CD4-positive, alpha-beta T cell treated with Interleukin-15 for 4 hours (primary cell): ENCODE measurements at regions not wholly inside any gene's neighbourhood (a gene's known extent, or its start where the extent isn't known, plus 50 kb on each side); places are given as distances from the start of the nearest gene placed in this dataset.
"Not testable (repeated sequence)": the region's sequence is repeated elsewhere in the genome, so short reads cannot be mapped to it uniquely, and the experiment has no call there.

Experiments used
- DNase-seq: peaks from one replicate; pipeline ENCODE4 v3.0.0-alpha.2; 2020; ENCODE audit warnings: low spot score

DNA sequence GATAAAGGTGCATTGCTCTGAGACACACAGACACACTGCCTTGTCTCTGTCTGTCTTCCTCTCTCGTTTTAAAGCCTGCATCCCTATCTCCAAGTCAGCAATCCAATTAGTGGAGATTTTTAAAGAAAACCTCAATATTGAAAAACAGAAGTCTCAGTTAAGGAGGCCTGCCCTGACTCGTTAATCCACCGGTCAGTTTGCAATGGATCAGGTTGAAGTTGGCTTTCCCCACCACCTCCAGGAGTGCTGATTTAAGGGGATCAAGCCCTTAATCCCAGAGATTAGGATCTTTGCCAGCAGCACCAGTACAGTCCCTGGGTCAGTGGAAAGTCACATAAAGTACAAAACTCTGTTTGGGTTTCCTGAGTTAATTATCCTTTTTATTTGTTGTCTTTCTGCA lies 271.1 kb upstream of the ASIC2 start:
- DNase-seq: no peak

DNA sequence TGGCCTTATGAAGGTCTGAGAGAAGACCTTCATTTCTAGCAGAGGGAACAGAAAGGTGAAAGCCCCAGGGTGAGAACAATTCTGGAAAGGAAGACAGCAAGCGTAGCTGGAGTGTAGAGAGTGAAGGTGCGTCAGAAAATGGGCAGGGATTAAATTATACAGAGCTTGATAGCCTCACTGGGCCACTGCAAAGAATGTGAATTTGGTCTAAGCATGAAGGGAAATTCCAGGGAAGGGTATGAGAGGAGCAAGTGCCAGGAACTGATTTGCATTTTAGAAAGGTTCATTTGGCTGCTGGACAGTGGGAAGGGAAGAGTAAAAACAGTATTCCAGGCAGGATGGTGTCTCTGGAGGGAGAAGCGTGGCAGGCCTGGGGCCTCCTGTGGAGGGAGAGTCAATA lies 274.1 kb upstream of the ASIC2 start:
- DNase-seq: no peak

DNA sequence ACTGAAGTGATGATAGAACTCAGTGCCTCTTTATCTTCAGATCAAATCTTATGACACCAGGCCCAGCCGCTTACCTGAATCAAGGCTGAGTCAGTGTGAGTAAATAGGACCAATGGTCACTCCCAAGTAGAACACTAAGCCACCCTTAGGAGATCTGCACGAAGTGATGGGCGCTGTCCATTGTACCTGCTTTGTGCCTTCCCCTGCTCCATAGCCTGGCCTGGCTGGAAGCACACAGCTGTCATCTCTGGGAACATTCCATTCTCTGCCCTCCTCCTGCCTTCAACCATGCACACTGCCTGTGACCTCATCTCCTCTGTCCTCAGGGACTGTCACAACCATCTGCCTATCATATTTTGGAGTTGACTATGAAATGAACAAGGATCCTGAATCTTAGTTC lies 279.5 kb upstream of the ASIC2 start:
- DNase-seq: no peak

DNA sequence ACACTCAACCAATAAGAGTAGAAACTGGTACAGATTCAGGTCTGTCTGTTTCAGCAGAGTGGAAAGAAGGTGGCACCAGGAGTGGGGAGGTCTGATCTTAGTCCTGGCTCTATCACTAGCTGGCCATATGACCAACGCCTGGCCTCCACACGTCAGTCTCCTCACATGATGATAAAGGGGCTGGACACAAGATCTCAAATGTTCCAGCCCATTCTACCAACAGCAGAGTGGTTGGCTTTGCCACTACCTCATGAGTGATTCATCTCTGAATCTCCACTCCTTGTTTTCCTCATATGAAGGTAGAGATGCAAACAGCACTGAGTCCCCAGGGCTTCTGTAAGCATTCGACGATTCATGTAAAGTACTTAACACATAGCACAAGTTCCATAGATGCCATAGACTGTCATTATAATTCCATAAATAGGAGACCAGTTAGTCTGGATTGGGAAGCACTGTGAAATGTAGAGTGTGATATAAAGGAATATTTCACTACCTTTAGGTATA lies 281.9 kb upstream of the ASIC2 start:
- DNase-seq: no peak

DNA sequence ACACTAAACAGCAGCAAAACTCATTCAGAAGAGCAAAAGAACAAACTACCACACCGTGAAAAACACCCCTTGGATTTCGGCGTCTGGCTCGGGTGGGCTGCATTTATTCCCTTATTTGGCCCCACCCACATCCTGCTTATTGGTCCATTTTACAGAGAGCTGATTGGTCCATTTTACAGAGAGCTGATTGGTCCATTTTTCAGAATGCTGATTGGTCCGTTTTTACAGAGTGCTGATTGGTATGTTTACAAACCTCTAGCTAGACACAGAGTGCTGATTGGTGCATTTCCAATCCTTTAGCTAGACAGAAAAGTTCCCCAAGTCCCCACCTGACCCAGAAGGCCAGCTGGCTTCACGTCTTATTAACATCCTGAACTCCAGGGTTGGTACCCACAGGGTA lies 286.6 kb upstream of the ASIC2 start:
- not testable (repeated sequence) for DNase-seq

DNA sequence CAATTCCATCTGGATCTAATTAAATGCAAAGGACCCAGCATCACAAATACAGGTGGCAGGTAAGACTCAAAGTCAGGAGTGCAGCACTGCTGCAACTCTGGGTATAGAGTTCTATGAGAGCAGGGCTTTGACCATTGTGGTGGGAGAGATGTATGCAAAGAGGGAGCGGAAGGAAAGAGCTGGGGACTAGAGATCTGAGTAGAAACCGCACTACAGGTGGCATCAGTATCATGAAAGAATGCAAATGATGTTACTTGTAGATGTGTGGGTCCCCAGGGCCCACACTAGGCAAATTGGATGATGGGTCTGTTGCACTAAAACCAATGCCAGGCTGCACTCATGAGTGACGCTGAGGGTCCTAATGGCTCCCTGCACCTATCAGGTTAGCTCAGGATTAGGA lies 287.1 kb upstream of the ASIC2 start:
- no peak for DNase-seq

DNA sequence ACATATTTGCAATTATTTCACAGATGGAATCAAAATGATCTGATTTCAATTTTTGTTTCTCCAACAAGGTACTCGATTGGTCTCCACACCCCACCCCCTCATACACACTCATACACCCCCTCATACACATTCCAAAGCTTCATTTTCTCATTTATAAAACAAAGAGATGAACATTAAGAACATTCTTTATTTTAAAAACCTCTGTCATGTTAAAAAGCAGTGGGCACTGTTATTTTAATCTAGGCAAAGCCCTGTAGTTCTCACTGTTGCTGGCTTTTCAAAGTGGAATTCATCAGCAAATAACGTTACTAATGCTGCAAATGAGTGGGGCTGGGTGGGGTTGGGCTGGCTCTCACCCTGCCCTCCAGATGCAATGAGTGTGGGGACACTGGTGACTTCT lies 289.6 kb upstream of the ASIC2 start:
- no peak for DNase-seq

DNA sequence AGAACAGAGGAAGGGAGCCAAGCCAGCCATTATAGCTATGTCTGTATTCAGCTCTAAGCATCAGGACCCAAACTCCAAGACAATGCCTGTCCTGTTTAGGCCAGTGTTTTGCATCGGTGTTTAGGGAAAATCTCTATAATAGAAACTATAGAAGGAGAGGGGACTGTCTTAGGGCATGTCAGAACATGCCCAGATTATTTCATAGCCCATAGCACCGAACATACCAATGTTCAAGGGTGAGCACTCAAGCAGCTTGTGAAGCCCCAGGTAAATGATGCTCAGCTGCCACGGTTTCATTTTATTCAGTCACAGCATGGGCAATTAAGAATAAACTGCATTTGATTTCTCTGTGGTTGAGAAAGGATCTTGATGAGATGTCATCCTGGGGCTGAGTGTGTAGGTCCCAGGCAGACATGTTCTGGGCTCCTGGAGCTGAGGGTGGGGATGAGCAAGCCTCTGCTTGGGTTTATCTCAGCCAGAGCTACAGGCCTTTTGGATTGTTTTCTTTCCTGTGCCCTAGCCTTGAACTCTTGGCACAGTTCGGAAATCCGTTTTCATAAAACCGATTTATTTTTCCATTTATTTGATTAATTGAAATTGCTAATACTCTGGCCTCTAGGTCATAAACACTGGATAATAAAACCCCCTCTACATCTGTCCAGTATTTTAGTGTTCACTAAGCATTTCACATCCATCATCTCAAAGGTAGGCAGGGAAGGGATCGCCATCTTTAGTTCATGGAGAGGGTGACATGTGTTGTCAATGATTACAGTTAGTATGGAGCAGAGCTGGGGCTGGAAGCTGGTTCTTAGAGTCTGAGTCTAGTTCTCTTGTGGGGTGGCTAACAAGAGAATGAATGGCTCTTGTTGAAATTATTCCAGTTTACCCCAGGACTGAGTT lies 290.7 kb upstream of the ASIC2 start:
- DNase-seq: no peak

DNA sequence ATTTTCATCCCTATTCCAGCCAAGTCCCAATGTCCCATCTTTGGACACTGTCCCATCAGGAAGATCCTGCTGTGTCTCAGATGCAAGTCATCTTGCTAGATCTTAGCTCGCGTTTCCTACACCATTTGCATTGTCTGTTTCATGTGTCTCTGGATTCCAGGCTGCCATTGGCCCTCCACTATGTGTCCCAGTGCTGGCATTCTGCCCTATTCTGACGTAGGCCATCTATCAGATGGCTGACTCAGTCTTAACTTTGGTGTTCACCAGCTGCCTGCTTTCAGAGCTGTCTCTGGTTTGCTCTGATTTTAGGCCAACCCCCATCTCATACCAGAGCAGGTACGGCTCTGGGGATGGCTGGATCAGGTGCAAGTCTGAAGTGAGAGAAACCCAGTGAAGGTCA lies 300.9 kb upstream of the ASIC2 start:
- no peak for DNase-seq

DNA sequence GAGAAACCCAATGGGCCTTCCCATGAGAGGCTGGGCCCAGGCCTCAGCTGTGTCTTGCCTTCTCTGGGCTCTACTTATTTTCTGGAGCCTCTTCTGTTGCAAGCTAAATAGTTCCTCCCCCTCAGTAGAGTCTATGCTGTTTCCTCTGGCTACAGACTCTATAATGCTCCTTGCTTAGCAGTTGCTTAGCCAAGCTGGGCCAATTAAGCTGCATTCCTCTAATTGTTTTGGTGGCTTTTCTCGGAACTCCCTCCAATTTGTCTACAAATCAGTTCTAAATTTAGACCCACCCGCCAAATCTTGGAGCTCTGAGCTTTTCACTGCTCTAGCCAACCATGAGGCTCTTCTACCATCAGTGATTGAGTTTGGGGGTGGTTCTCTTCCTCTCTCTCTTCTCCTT lies 302.7 kb upstream of the ASIC2 start:
- DNase-seq: no peak

DNA sequence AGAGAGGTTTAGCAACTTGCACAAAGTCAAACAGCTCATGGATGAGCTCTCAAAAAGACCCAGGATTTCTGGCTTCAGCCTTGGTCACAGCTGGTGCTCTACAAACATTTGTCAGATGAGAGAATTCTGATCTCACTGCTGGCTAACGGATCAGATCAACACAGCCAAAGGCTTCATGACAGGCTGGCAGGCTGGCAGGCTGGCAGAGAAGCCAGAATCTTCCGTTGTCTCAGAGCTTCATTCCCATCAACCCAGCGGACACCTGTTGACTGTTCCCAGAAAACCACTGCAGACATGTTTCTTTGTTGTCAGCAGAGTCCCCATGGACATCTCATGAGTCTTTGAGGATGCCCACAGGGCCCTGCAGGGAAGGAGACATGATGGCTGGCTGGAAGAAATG lies 303.8 kb upstream of the ASIC2 start:
- DNase-seq: no peak

DNA sequence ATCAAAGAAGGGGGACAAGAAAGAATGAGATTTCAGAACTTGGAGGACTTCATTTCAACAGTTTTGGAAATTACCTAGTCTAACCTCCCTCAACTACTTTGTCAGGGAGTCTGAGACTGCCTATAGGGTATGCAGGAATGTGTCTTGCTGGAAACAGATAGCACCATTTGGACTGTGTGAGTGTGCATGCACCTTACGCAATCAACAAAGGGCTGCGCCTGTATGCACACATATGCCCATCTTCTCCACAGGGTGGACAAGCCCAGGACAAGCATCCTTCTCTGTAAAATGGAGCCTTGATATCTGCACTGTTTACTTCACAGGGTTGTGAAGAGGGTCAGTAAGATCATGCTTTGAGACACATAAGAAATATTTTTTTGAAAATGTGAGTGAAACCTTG lies 305.7 kb upstream of the ASIC2 start:
- no peak for DNase-seq

DNA sequence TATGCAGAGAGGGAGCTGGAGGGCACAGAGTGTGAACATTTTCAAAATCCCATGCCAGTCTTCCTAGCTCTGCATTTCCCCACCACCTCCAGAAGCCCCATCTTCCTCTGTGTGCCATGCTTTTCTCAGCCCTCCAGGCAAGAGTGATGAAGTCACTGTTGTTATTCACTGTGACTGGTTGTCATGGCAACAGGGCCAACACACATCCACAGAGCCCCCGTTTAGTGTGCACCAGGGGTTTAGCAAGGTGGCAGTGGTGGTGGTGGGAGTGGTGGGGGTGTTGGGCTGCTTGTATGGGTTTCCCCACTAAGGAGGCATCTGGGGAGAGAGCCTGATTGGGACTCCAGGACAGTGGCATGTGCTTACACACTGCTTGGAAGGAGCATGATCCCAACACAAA lies 309.9 kb upstream of the ASIC2 start:
- DNase-seq: no peak

DNA sequence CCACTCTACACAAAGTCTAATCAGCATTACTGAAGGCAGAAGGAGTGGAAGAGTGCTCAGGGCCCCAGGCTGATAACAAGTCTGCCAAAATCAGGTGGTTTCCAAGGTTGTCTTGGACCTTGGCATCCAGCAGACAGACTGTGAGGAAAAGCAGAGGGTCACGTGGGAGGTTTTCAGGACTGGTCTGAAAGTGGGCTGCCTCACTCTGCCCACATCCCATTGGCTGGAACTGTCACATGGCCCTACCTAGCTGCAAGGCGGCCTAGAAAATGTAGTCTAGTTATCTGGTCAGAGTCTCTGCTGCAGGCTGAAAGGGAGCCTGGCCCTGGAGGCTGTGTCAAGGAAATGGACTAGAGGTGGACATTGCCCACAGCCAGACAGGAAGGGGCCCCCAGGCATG lies 310.7 kb upstream of the ASIC2 start:
- DNase-seq: no peak

DNA sequence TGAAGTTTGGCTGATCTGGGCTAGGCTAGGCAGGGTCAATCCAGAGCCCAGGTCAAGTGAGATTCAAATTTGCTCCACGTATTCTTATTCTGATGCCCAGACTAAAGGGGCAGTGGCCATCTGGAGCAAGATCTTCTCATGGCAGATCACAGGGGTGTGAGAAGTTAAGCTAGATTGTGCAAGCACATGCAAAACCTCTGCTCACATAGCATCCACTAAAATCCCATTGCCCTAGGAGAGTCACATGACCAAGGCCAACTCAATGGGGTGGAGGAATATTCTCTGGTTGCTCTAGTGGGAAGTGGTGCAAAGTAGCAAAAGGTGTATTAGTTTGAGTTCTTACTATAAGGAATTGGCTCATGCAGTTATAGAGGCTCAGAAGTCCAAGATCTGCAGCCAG lies 318.4 kb upstream of the ASIC2 start:
- DNase-seq: no peak

DNA sequence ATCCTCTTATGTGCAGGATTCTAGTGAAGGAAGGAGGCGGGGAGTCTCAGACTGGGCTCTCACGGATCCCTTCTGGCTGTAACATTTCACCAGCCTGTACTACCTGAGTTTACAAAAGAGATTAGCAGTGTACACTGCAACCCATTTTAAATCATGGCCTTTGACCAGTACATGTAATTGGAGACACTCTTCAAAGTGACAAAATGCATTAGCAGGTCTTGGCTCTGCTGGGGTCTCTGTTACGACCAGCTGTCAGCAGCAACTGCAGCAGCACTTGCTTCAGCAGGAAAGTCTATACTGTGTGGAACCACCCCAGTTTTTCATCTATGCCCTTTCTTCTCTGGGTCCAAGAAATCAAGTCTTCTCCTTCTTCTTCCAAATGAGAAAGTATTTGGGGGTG lies 322.8 kb upstream of the ASIC2 start:
- no peak for DNase-seq

DNA sequence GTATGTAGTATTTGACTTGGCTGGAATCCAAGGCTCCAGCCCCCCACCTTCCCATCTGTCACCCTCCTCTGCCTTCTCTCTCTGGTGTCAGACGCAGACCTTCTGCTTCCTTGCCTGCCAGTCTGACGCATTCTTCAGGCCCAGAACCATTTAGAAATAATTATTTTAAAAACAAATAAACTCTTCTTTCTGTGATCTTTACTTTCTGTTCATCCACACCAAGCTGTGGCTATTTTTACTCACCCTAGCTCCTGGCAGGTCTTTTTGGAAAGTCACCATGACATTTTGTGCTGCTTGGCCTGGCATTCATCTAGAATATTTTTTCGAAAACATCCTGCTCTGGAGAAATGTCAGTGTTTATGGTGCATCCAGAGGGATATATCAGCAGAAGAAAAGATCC lies 330.7 kb upstream of the ASIC2 start:
- no peak for DNase-seq

DNA sequence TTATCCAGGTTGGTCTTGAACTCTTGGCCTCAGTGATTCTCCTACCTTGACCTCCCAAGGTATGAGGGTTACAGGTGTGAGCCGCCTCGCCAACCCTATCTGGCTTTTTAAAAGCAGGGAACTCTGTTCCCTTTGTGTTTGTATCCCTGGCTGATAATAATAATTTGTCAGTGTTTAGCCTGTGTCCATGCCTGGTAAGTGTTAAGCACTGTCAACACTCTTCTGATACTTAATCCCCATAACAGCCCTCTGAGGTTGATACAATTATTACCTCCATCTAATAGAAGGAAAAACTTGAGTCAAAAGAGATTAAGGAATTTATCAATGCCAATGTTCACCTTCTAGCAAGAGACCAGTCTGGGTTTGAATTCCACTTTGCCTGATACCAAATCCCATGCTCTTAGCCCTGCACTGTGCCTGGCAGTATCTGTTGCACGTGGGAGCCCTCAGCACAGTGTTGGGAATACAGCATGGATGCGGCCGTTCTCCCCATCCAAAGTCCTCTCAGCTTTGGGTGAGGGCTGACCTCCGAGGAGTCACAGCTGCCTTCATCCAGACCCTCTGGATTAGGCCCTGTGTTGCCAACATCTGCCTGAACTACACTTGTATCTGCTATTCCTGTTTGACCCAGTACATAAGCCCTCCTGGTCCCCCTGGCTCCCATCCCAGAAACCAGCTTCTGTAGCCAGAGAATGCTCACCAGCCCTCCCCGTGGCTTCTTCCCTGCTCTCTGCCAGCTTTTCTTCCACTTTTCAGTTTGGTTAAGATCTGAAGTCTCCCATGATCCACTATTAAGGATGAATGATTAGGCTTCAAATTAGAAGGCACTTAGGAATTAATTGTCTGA lies 335.6 kb upstream of the ASIC2 start:
- DNase-seq: no peak

DNA sequence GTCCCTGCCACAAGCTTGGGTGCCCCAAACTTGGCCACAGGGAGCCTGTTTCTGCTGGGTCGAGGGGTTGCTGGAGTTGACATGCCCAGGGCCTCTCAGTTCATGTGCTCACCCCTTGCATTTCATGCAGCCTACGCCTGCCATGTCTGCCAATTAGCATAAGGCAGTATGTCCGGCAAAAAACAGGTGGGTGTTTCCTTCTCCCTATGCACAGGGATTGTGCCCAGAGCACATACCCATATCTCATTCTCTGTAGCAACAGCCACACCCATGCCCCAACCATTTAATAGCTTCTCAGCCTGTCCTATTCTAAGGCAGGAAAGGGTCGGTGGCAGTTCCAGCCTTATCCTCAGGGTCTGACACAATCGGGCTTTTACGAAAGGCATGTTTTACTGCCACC lies 340.4 kb upstream of the ASIC2 start:
- no peak for DNase-seq

DNA sequence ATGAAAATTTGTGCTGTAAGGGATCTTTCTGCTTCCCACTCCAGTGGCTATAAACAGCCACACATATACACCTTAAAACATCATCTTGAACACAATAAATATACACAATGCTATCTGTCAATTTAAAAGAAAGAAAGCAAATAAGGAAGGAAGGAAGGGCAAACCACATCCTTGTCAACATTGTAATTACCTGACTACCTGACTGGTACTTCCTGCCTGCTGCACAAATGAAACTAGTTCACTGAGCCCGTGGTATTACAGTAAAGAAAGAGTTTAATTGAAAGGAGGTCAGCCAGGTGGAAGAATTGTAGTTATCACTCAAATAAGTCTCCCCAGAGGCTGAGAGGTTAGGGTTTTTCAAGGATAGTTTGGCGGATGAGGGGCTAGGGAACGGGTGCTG lies 344.4 kb upstream of the ASIC2 start:
- no peak for DNase-seq

DNA sequence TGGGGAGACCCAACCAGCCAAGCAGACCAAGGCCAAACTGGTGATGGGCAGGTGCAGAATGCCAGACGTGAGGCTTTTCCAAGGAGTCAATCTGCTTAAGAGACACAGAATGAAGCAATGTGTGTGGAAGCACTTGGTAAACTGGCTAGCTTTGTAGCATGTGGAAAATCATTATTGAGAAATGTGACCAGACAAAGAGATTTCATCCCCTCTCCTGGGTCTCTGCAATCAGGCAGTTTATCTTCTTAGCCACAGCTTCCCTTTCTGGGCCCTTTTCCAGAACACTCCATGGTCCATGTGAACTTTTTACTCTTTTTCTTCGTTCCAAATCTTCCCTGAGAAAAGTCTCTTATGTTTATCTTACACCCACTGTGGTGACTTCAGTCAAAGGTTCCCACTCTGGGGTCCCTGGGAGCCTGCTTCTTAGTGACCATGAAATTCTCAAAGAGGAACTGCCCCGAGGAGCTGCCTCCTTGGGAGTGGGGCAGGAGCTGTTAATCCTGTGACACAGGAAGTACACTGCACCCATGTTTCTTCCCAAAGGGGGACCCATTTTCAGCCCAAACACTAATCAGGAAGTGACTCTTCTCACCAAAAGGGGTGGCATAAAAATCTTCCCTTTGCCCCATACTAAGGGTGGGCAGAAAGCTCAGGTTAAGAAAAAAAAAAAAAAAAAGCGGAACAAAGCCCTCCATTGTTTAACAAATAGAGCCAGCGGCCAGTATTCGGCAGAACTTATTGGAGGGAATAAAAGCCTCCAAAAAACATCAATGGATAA lies 346.2 kb upstream of the ASIC2 start:
- DNase-seq: no peak

DNA sequence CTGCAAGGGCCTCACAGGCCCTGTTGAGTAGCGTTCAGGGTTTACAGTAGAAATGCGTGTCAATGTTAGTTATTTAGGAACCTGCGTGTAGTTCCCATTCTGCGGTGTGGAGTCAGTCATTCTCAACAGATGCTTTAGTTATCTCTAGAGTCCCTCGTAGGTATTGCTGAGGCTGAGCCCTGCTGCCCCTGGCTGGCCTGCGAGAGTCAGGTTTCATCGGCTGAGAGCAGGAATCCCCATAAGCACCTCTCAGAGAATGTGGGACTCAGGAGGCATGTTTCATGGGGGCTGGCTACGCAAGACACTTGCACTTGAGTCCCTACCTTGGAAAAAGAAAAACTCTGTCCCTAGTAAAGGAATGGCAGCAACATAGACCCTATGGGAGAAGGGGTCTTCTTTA lies 347.5 kb upstream of the ASIC2 start:
- DNase-seq: no peak
